Germinal center (tissue), 1 donor: ENCODE measurements at regions not wholly inside any gene's neighbourhood (a gene's known extent, or its start where the extent isn't known, plus 50 kb on each side); places are given as distances from the start of the nearest gene placed in this dataset.
"Not testable (repeated sequence)": the region's sequence is repeated elsewhere in the genome, so short reads cannot be mapped to it uniquely, and the experiment has no call there.

ENCODE experiments used
- DNase-seq: peaks from one replicate; pipeline ENCODE4 v3.0.0; 2012; ENCODE audit warnings: mixed read lengths, low spot score

- DNase-seq: no peak
These were observed 120.3 kb downstream of the TMEM30B start for GRCh38 chr14:61160798-61161197.

DNA sequence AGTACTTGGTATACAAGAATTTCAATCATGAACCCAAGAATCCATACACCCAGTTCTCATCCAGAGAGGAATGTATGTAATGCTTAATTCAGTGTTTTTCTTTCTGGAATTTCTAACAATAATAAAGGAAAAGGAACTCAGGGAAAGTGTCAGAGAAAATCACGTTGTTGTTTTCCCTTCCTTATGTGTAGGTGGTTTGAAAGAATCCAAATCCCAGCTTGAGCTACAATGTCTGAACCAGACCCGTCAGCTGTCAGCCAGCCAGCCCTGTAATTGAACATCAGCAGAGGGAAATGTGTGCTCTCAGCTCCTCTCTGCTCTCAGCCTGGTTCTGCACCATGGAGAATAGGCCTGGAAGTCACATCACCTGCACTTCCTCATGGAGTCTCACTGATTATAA is 126.5 kb downstream of the TMEM30B start:
- no peak for DNase-seq

DNA sequence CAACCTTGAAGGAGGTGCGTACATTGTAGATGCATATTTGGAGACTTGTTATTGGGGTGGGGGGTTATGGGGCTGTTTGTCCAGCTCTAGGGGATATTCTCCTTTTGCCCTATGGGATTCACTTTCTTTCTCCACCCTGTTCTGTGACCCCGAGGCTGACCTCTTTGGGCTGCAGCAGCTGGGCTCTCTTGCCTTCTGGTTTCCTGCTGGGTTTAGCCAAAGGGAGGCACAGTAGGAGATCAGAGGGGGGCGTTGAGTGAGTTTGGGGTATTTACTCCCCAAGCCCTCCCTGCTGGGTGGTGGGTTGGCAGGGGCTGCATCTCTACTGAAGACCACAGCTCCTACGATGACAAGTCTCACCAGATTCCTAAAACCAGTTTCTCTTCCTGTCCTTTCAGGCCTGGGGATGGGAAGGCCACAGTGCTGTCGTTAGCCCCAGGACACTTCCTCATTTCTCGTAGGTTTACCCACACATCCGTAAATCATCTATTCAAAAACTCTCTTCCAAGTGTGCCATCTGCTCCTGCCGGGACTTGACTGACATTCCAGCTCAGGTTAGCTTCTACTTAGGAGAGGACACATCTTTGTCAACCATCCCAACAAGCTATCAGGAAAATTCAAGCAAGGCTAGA is 127.1 kb downstream of the TMEM30B start:
- DNase-seq: no peak

GRCh38 chr14:61153431-61153830 is 127.7 kb downstream of the TMEM30B start:
- DNase-seq: no peak

DNA sequence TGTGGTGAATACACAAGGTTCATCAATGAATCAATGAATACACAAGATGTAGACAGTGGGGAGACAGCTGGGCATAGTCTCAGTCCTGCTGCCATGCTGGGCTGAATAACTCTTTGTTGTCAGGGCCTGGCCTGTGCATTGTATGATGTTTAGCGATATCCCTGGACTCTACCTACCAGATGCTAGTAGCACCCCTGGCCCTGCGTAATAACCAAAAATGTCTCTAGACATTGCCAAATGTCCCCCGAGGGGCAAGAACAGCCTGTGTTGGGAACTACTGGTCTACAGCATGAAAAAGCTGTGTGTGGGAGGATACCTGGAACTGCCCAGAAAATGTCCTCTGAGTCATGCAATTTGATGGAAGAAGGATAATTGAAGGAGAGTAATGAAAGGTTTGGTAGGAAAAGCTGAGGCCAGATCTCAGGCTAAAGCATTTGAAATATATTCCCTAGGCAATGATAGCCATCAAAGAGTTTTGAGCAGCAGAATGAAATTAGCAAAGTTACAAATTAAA is 128.2 kb downstream of the TMEM30B start:
- DNase-seq: no peak

DNA sequence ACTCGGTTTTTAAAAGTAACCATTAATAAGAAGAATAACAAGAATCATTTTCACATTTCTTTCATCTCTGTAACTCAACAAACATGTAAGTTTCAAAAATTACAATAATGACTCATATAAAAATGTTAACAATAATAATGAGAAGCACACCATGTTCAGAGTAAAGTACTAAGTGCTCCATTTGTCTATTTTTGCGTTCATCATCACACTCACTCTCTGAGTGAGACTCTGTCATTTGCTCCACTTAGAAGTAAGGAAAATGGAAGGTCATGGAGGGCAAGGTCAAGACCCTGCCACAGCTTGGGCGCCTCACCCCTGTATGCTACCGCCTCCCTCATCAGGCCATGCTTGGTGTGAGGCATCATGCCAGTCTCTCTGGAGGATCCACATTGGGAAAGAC is 129.9 kb downstream of the TMEM30B start:
- DNase-seq: no peak

- DNase-seq: no peak
These were observed 130.3 kb downstream of the TMEM30B start for GRCh38 chr14:61150851-61151250.

DNA sequence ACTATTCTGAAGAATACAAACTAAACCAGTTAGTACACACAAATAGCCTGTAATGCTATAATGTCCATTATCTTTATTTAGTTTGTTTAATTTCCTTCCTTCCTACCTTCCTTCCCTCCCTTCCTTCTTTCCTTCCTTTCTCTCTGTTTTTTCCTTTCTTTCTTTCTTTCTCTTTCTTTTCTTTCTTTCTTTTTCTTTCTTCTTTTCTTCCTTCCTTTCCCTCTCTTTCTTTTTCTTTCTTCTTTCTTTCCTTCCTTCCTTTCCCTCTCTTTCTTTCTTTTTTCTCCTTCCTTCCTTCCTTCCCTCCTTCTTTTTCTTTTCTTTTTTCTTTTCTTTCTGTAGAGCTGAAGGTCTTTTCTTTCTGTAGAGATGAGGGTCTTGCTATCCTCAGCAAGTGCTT is 131.2 kb downstream of the TMEM30B start:
- no peak for DNase-seq

DNA sequence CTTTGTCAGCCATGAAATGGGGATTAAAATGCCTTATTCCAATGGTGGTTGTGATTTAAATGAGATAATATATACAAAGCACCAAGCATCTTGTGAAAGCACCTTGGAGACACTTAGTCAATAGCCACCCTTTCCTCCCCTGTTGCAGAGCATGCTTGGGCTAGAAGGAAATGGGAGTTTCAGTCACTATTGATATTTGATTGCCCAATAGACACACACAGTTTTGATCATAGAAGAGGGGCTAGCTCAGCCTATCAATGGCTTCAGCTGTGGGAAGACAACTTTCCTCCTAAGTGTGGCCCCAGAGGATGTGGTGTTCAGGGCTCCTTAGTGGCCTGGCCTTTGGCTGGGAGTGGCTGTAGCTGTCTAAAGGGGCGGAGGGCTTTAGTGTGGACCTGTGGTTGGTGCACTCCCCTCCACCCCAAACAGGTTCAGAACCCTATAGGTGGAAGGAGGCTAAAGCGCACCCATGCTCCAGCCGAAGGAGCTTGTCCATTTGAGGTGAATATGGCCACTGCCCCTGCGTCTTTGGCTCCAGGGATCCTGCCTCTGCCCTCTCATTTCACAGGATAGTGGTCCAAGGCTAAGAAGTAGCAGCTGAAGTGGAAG is 132.3 kb downstream of the TMEM30B start:
- no peak for DNase-seq

GRCh38 chr14:61147831-61148549 is 133.1 kb downstream of the TMEM30B start:
- no peak for DNase-seq

DNA sequence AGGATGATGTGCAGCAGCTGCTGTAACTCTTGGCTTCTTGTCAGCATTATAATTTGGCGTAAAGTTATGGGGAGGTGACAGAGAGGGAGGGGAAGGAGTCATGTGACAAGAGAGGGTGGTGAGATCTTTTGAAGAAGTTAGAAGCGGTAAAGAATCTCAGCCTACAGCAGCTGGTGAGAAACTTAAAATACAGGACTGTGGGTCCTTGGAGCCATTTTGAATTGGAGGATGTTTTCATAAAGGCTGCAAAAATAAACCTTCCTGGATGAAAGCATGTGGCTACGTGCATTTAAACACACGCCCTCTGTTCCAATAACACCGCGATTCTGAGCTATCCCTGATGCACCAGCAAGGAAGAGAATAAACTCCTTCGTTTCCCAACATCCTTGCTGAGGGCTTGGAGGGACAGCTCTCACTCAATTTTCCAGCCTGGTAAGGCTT is 133.7 kb downstream of the TMEM30B start:
- no peak for DNase-seq

DNA sequence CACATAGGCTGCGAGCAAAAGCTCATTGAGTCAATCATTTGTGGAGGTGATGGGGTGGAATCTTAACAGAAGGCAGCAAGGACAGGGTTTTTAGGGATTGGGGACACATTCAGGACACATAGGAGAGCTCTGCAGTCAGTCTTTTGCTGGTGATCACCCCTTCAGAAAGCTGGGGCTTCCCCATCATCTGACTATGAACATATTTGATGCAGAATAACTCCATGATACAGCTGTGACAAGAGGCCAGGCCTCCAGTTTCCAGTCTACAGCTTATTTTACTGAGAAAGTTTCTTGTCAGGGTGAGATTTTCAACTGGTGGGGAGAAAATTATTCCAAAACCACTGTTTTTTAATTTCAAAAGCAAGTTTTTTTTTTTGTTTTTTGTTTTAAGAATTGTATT is 134.2 kb downstream of the TMEM30B start:
- DNase-seq: no peak

DNA sequence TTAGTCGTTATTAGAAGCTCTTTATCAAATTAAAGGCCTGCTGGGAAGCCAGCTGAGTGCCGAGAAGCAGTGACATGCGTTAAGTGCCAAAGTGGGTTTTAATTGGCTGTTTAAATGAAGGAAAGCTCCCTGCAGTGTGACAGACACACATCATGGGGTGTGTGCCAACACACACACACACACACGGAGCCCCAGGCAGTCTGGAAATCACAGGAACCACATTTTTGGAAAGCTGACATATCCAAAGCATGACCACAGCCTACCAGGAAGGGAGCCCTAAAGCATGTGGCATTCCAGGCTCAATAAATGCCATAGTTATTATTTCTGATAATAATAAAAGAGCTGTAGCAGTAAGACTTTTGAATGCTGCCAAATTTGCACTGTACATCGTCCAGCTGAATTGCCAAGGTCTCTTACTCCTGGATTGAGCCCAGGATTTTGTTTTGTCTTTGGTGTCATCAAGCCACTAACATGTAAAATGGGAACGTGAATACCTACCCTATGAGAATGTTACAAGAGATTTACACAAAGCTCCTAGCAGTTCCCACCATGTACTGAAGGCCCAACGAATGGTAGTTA is 135.1 kb downstream of the TMEM30B start:
- no peak for DNase-seq

DNA sequence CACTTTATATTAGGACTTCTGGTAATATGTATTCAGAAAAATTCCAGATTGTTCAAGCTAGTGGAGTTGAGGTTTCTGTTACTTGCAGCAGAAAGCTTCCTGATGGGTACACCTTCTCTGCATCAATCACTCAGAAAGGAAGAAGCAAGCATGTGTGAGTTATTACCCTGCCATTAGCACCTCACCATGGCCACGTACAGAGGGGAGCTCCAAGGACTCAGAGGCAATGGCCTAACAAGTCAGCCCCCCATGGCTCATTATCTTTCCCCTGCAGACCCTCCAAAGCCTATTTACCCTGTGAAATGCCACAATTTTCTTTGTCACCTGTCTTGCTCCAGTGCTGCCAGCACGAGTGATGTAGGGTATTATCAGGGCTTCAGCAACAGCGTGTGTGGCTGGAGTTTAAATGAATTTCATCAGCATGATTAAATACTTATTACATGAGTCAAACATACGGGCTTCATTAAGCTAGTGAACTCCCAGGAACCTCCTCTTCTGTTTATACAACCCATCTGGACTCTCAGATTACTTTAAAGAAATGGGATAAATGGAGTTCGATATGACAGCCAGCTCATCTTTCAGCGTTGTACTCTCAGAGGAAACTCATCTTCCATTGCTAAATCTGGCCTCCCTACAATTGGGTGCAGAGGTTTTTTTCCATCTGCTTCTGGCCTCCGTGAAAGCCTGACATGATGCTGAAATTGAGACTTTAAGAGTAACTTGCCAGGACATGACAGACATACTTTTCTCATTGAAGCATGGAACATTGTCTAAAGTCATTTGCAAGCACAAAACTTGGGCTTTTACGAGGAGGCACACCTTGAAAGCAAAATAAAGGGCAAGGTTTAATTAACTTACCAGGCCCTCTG is 135.9 kb downstream of the TMEM30B start:
- DNase-seq: no peak

DNA sequence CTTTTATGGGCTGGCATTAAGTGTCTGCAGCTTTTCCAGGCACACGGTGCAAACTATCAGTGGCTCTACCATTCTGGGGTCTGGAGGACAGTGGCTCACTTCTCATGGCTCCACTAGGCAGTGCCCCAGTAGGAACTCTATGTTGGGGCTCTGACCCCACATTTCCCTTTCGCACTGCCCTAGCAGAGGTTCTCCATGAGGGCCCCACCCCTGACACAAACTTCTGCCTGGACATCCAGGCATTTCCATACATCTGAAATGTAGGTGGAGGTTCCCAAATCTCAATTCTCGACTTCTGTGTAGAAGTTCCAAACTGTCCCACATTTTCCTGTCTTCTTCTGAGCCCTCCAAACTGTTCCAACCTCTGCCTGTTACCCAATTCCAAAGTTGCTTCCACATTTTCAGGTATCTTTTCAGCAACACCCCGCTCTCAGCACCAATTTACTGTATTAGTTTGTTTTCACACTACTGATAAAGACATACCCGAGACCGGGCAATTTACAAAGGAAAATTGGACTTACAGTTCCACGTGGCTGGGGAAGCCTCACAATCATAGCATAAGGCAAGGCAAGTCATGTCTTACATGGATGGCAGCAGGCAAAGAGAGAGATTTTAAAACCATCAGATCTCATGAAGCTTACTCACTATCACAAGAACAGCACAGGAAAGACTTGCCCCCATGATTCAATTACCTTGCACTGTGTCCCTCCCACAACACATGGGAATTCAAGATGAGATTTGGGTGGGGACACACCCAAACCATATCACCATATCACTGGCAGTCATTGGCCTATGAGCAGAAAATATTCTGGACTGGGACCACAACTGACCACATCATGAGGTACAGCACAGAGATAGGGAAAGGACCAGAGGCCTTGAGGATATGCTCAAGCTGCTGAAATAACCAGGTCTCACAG is 136.8 kb downstream of the TMEM30B start:
- DNase-seq: not testable (repeated sequence)

DNA sequence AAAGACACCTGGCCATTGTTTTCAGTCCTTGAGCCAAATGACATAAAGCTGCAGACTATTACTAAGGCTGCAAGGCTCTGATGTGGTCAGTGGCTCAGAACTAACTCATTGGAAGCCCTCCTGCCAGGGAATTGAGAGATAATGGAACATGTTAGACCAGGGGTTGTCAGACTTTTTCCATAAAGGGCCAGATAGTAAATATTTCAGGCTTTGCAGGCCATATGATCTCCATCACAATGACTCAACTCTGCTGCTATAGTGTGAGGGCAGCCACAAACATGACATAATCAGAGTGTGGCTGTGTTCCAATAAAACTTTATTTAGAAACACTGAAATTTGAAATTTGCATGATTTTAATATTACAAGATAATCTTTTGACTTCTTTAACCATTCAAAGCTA is 140.3 kb downstream of the TMEM30B start:
- no peak for DNase-seq

GRCh38 chr14:61140271-61140670 is 140.9 kb downstream of the TMEM30B start:
- DNase-seq: no peak

- no peak for DNase-seq
These were observed 142.0 kb downstream of the TMEM30B start for GRCh38 chr14:61139006-61139599.

- DNase-seq: no peak
These were observed 148.2 kb downstream of the TMEM30B start for GRCh38 chr14:61132894-61133293.

GRCh38 chr14:61132336-61132735 is 148.8 kb downstream of the TMEM30B start:
- no peak for DNase-seq
